ENCODE measurements at regions not wholly inside any gene's neighbourhood (a gene's known extent, or its start where the extent isn't known, plus 50 kb on each side); places are given as distances from the start of the nearest gene placed in this dataset.

DNA sequence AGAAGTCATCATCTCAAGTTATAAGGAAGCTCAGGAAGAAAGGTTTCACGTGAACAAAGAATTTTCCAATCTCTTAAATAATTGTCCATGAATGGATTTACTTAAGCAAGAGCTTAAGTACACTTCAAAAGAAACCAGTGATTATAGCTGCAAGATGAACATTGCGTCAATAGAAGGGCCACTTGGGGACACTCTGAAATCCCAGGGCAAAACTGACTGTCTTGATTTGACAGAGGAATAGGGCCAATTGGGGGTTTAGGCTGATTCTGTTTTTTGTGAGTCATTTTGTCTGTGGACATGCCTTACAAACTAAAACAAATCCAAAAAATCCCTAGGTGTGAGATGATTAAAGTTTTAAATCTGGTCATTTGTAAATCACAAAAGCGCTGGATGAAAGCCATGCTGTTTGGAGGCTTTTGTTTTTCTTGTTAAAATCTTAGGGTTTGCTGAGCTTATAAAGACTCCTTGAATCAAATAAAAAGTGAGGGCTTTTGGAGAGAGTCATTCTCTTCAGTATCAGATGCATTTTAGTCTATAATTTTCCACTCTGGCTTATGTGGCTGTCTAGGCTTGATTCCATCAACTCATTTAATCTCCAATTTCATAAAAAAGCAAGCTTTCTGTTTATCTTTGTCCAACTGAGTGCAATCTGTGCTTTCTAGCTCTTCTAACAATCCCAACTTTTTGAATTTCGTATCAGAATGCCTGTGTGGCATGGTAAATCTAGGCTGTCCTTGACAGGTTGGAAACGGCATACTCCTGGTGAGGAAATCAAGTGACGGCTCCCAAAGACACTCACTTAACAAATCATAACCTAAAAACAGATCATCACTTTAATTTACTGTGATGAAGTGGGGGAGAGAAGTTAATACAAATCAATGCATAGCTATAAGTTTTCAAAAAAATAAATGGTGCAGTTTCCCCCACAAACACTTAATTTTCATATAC, 98.2 kb upstream of the SOX9 start:
- DNase-seq: no peak

DNA sequence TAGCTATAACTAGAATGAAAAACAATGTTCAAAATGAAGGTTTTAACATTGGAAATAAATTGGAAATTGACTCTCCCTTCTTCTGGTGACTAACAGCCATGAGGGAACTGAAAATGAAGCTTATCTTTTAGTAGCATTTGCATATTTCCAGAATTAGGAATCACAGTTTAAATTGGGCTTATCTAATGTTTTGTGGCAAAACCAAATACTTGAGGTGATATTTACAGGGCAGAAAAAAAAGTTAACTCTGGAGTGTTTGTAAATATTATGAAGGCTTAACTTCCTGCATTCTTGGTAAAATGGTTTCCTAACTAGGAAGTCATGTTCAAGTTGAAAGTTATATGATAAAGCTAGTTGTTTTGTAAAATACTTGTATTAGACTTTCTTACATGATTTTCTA, 96.4 kb upstream of the SOX9 start:
- no peak for DNase-seq

DNA sequence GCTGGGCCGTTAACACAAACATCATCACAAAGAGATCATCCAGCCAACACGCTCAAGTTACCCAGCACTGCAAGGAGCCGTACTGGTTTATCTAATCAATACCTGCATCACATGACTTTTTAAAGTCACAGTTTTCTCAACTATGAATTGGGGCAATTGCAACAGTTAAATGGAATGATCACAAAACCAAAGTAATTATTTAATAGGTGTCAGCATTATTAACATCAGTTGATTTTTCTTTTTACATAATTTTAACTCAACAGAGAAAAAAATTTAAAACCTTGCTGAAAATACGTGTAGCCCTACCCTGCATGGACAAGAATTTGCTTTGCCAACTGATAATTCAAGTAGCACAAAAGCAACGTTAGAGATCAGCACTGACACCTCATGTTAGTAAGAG, 95.7 kb upstream of the SOX9 start:
- no peak for DNase-seq

DNA sequence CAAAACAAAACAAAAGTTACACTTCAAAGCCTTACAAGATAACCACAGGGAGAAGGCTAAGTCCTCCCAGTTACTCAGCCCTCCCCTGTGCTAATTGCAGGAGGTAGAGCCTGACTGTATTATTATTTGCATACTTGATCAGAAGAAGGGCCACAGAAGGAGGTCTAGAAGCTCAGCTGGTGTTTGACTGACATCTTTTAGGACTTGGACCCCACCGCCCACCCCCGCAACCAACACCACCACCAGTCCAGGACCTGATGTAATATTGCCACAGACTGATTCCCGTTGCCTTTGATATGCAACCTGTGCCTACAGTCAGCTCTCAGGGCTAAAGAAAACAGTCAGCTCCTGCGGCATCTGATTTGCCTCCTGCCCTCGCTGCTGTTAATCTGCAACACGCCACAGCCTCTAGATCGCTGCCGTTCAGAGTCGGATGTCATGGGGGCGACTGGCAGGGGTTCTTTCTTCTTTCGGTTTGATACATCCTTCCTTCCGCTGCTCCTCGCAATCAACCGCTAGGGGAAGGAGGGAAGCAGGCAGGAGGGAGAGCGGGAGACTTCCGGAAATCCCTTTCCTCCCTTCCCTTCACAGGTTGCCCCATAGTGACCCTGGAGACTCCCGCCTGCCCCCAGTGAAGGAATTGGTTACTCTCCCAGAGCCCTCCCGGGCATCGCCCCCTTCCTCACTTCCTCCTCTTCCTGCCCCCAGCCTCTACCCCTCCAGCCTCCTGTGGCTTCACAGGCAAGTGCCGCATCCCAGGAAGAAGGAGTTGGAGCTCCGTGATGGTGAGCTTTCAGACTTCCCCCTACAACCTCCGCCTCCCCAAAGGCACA, 90.5 kb upstream of the SOX9 start:
- peak; percentile 75 for DNase-seq

DNA sequence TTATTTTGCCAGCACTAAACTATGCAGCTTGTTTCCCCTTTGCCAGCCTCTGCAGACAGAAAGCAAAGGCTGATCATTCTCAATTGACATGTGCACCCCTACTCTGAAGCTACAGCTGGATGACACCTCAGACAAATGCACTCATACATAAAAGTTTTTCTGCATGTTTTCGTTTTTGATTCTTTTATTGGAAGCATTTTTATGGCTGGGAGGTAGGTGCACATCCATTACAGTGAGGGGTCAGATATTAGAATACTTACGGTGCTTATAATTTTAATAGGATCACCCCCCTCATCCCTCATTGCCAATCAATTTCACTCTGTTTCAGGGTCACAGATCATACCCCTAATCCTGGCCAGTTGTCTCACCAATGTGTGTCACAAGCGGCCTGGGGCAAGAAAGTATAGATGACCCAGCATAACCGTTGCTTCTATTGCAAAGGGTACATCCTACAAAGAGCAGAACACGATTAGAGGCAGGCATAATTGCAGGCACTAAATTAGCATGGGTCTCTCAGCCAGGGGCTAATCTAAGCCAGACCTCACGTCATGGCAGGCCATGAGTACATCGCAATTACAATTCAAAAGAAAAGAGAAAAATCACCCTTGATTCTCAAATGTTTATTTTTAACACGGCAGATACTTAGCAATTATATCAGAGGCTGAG, 89.5 kb upstream of the SOX9 start:
- no peak for DNase-seq

DNA sequence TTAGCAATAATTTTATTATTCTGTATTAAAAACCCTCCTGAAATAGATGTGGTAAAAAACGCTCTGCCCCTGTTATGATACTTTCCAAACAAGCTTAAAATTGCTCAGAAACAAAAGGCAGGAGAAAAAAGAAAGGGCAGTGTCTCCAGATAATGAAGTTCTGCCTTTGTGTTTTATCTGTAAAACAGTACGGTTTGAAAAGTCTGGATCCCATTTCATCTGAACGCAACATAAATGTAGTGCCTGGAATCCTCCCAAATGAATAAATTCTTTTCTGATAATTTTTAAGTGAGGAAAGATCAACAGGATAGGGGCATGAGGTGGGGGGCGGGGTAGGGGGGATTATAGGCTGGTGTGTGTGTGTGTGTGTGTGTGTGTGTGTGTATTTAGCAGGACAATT, 87.5 kb upstream of the SOX9 start:
- no peak for DNase-seq

DNA sequence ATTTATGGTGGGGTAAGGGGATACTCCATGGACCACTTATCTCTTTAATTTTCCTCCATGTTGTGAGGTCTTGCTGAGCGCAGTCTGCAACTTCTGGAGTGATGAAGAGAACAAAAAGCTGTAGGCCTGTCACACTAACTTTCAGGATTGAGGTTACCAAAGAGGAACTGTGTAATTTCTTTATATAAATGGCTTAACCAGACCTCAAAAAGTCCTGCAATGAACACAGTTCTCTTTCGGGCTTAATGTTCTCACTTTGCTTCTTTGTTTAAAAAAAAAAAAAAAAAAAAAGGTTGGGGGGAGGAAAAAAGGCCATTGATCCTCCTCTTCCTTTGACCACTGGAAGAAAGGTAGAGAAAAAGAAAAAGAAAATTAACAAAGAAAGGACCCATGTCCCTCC, 86.8 kb upstream of the SOX9 start:
- no peak for DNase-seq

DNA sequence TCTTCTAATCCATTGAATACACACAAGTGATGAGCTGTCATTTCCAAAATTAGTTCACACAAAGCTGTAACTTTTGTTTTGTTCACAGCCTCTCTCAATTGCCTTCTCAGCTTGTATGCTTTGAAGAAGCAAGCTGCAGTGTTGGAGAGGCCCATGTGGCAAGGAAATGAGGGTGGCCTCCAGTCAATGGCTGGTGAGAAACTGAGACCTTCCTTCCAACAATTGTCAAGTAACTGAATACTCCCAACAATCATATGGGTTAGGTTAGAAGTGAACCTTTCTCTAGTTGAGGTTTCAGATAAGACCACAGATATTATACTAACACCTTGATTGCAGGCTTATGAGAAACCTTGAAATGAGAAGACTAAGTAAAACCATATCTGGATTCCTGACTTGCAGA, 82.4 kb upstream of the SOX9 start:
- no peak for DNase-seq

DNA sequence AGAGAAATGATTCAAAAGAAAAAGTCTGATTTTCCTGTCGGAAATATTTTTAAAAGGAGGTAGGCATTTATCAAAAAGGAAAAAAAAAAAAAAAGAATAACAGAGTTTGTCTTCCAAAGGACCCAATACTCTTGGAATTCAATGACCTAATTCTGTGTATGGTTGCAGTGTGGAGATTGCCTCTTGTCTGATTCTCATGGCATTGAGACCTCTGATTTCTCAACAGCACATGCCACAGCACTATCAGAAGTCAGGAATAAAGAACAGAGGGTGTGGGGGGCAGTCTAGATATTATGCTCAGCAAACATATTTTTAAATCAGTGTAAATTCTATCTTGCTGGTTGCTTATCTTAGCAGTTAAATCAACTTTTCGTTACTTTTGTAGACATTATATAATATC, 81.3 kb upstream of the SOX9 start:
- DNase-seq: no peak

DNA sequence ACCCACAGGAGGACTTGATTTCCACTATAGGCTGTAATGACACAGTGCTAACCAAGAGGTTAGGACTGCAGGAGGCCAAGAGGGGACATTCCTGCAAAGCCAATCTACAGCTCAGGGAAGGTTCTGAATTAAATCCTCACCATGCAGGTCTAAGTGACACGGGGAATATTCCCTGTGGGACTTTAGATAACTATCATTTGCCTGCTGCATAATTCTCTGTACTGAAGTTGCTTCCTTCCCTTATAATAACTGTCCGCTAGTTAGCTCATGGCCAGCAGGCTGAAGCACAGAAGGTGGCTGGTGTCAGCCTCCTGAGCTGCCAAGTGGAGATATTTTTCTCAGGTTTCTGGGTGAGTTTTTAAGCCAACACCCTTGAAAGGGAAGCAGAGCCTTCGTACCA, 74.6 kb upstream of the SOX9 start:
- no peak for DNase-seq

DNA sequence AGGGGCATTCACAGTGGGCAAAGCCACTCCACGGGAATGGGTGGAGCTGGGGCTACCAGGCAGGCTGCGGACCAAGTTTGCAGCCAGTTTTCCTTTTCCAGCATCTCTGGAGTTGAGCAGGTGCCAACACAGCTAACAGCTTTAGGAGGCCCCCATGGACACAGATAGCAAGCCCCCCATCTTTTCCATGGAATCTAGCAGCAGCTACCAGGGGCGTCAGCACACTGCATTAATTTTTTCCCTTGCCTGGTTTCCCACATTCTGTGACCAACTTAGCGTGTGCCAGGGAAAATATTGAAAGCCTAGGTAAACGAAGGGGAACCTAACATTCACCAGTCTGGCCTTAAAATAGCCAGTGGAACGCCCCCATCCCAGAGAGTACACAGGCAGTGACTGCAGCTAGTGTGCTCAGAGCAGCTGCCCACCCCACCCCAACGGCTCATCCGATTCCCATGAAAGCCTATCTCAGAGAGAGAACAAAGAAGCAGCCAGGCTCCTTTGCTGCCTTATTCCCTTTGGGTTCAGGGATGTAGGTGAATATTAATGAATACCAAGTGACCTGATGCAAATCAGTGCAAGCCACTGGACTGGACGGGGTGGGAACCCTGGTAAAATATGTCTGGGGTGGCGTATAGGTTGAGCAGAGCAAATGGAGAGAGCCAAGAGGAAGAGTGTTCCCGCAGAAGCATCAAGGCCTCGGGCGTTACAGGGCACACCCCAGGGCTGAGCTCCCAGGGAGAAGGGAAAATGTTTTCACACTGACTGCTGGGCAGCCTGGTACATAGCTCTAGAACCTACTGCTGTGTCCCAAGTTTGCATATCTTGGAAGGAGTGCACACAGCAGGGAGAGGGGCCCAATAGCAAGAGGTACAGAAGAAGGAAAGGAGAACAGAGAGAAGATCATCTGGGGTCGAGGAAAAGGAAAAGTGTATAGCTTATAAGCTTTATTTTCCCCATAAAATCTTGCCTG, 73.9 kb upstream of the SOX9 start:
- no peak for DNase-seq

DNA sequence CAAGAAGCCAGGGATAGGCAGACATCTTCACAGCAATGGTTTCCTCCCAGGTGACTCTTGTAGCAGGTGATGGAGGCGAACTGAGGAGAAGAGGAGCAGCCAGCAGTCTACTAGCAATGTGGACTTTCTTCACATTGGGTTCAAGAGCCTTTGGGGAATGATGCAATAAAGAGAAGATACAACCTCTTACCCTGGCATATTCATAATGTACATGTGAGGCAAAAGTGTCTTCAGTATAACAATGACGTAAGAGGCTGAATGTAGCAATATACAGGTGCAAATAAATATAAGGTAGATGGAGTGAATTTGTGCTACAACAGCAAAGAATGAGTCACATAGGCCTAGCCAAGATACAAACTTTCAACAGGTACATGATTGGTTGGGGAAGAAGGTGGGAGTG, 70.9 kb upstream of the SOX9 start:
- DNase-seq: no peak

DNA sequence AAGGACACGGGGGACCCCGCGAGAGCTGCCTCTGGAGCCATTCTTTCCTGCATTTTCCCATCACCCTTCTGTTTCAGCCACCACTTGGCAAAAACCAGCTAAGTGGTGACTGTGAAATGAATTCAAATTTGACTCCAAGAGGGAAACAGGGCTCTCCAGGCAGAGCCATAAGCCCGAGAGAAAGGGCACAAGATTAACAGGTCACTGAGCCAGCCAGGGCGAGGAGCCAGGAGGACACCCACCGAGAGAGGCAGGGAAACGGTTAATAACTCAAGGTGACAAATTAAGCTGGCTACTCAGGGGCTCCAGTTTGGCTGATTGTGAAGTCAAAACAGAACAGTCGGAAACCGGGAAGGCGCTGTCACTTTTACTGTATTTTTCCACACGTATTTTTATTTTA, 67.8 kb upstream of the SOX9 start:
- DNase-seq: no peak

DNA sequence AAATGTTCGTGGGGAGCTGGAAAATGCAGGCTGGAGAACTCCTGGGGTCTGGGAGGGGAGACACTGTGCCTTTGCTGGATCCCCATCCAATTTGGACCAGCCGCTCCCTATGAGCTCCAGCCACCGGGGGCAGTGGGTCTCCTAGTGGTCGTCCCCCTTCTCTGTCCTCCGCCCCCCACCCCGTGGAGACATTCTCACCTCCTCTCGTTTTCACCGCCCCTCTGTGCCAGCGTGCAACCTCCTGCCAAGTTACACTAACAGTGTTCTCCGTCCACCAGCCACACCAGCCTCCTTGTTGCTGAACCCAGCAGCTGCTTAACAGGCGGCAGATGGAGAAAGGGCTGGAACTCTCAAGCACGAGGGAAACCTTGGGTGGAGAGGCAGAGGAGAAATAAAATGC, 67.4 kb upstream of the SOX9 start:
- no peak for DNase-seq

DNA sequence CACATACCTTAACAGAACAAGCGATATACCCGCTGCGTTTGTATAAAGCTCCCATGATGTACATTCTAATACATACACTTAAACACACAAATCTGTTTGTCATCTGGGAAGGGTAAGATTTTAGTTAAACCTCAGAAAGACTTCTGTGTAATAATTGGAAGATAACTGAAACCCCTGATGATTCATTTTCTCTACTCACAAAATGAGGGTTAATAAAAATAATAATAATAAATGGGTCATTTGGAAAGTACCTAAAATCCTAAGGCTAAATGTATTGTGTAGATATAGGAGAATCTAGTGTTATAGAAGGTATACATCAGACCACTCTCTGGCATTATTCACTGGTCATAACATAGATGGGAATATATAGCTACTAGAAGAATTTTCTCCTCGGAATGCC, 64.7 kb upstream of the SOX9 start:
- DNase-seq: no peak

DNA sequence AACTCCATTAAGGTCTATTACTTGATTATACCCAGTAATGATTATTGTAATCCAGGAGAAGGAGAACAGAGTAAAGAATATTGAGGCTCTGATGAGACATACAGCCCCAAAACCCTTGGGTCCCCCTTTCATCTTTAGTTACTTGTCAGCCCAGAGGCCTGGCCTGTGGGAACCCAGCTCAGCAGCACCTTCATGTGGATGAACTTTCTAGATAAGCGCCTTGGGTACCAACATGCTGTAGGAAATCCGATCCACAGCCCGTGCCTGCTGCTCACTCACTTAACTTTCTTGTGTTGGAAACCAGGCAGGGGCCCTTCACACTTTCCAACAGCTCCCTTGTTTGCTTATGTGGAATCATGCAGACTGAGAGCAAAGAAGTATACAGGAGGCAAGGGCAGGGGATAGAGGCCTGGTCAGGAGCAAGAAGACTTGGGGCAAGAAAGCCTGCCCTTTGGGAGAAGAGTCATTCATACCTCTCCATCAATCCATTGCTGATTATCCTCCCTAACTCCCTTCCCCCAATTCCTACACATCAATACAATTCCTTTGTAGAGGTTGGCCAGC, 64.0 kb upstream of the SOX9 start:
- DNase-seq: no peak

DNA sequence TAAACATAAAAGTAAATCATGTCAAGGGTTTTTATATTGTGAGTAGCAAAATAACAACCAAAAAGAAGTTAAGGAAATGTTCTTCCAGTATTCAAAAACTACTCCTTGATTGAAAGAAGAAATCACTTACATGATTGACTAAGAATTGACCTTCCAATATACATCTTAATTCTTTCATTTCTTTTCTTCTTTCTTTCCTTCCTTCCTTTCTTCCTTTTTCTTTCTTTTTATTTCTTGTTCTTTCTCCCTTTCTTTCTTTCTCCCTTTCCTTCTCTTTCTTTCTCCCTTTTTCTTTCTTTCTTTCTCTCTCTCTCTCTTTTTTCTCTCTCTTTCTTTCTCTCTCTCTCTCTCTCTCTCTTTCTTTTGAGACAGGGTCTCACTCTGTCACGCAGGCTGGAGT, 60.7 kb upstream of the SOX9 start:
- no peak for DNase-seq

DNA sequence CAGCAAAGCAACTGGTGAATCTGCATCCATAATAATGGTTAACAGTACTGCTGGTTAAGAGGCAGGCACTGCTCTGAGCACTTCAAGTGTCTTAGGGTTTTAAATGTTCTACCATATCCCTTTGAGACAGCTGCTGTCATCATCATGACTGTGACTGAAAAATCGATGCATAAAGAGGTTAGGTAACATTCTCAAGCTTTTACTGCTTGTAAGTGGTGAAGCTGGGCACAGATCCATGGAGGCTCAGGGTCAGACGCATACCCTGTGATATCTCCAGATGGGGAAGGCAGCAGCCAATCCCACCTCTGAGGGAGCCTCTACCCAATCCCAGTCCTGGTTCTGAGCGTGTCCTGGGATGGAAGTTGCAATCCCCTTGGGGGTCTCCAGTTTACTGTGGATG, 57.6 kb upstream of the SOX9 start:
- no peak for DNase-seq

DNA sequence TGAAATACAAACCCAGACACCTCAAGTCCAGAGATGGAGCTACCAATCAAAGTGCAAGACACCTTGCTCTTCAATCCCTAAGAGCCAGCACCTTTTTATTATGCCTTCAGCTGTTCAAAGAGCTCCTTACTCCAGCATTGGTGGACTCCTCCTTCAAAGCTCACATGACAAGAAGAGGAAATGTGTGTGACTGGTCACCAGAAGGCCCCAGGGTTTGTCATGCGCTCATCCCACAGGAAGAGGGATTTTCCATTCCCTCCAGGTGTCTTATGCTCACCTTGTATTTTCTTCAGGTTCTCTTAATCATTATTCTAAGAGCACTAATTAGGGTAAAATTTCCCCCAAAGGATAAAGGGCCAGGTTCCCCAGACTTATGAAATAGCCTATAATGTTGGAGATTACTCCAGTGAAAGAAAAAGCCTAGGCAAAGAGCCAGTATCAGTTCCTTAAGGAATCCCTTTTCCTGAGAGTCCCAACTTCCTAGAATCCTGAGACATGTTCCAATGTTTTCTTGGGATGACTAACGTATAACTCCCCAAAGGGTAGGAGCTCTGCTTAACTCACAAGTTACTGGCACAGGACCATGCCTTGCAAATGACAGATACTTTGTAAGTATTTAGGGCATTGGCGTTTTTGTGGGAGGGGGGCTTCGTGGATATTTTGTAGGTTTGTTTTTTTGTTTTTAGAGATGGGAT, 56.9 kb upstream of the SOX9 start:
- no peak for DNase-seq

DNA sequence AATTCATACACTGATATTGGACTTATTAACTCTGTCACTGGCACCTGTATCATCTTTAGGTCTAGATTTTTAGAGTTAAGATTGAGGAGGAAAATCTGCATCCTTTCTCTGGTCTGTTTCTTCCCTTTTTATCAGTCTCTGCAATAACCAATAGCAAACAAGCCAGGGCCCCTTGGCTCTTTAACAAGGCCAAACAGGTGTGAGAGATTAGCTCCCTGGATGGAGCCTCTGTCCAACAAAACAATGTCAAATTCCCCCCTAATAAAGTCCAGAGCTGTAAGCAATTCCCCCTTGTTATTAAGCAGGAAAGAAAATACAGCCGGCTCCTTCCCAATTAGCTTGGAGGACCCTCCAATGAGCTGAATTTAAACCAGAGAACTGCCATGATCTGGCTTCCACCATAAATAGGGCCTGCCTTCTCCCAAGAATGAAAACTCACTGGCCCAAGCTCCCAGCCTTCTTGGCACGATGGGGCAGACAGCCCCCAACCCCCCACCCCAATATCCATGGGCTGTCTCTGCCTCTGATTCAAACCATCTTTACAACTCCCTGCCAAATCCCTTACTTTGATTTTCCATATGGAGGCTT, 56.1 kb upstream of the SOX9 start:
- no peak for DNase-seq

DNA sequence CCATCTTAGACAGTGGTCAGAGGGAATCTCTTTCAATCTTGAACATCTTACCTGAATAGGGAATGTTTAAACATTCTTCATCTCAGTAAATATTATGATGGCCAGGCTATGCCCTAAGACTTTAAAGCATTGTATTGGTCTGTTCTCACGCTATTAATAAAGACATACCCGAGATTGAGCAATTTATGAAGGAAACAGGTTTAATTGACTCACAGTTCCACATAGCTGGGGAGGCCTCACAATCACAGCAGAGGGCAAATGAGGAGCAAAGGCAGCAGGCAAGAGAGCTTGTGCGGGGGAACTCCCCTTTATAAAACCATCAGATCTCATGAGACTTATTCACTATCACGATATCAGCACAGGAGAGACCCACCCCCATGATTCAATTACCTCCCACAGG, 55.3 kb upstream of the SOX9 start:
- no peak for DNase-seq

Measured in NCI-H526 treated with DMSO at 0.1 percent for 48 hours (cell line).